HCT116 (cell line): ENCODE measurements at regions not wholly inside any gene's neighbourhood (a gene's known extent, or its start where the extent isn't known, plus 50 kb on each side); places are given as distances from the start of the nearest gene placed in this dataset.

ENCODE experiments used
- ATAC-seq: fragments of 200-7000 bp; cut with Tn5 transposase; 2 replicates; pipeline ENCODE4 v1.9.1; 2020; ENCODE audit warnings: mild to moderate bottlenecking, moderate library complexity
- BruUV-seq: library from RNA; stranded (reverse); fragments of 400-500 nt; replicated peaks from 2 replicates; lab custom pipeline; 2021; lab: Mats Ljungman, UMichigan
- CTCF ChIA-PET: fragments of 300-600 bp; sonication (Branson Sonifier 250); formaldehyde crosslinking; loops from one replicate; lab custom pipeline; 2021; ENCODE audit warnings: antibody characterized with exemption; lab: Charles Lee
- POLR2A ChIA-PET: fragments of 300-600, 350-600 bp; sonication (Branson Sonifier 250); formaldehyde crosslinking; loops from one replicate; lab custom pipeline; 2021; ENCODE audit warnings: antibody characterized with exemption; lab: Charles Lee
- RAD21 ChIA-PET, 2 experiments: fragments of 300-600 bp; sonication (Branson Sonifier 250); formaldehyde crosslinking; loops; one replicate each; lab custom pipeline; 2023; ENCODE audit warnings: low total read pairs in 2 of 2; ENCODE audit not compliant: uncharacterized antibody in 2 of 2, unreplicated experiment in 2 of 2, low non-redundant PET in 1 of 2; lab: Charles Lee
- DNase-seq: peaks from one replicate; pipeline ENCODE4 v3.0.0-alpha.2; 2010; ENCODE audit warnings: low read depth, low spot score
- H2AFZ ChIP-seq: fragments of 200-600 bp; shearing (Covaris generic), sonication (generic); 2 replicates; pipeline ENCODE4 v1.6.1; 2017; ENCODE audit warnings: low read depth, mixed run types, mixed read lengths, antibody characterized with exemption, low read length; ENCODE audit not compliant: poor library complexity, severe bottlenecking
- H3K27ac ChIP-seq: 2 replicates; pipeline ENCODE4 v1.5.1; 2012; ENCODE audit warnings: low read depth, low read length
- H3K27me3 ChIP-seq: fragments of 200-600 bp; sonication (generic); 2 replicates; pipeline ENCODE4 v1.6.1; 2016; ENCODE audit warnings: mixed run types, low read length, mixed read lengths; ENCODE audit not compliant: insufficient read depth
- H3K36me3 ChIP-seq, 2 experiments: fragments of 200-500 bp in 1 of 2; fragments of 200-600 bp in 1 of 2; sonication (Bioruptor generic) in 1 of 2; sonication (generic) in 1 of 2; 2 replicates each; pipeline versions ENCODE4 v1.5.1 to v1.6.1; 2014 to 2016; ENCODE audit warnings: low read length in 2 of 2, inconsistent platforms in 1 of 2, mixed read lengths in 1 of 2, mixed run types in 1 of 2; ENCODE audit not compliant: insufficient read depth in 2 of 2, control insufficient read depth in 1 of 2
- H3K4me1 ChIP-seq, 2 experiments: fragments of 200-600 bp in 1 of 2; sonication (generic) in 1 of 2; 2 replicates each; pipeline versions ENCODE4 v1.5.1 to v1.6.1; 2012 to 2017; ENCODE audit warnings: low read length in 2 of 2, inconsistent platforms in 1 of 2, mild to moderate bottlenecking in 1 of 2, mixed read lengths in 1 of 2, mixed run types in 1 of 2, moderate library complexity in 1 of 2; ENCODE audit not compliant: insufficient read depth in 2 of 2, control insufficient read depth in 1 of 2
- H3K4me2 ChIP-seq: fragments of 200-600 bp; sonication (generic); 2 replicates; pipeline ENCODE4 v1.6.1; 2017; ENCODE audit warnings: mixed run types, low read length, mixed read lengths
- H3K4me3 ChIP-seq, 2 experiments: fragments of 200-600 bp in 1 of 2; sonication (generic) in 1 of 2; replicated peaks in 1 of 2; 2 replicates each; pipeline ENCODE4 v1.5.1; 2011 to 2016; ENCODE audit warnings: low read length in 2 of 2, control low read depth in 1 of 2, low read depth in 1 of 2, mild to moderate bottlenecking in 1 of 2, mixed read lengths in 1 of 2, mixed run types in 1 of 2
- H3K79me2 ChIP-seq: fragments of 200-600 bp; sonication (generic); 2 replicates; pipeline ENCODE4 v1.6.1; 2017; ENCODE audit warnings: mild to moderate bottlenecking, mixed run types, low read length, moderate library complexity, mixed read lengths; ENCODE audit not compliant: insufficient read depth
- H3K9ac ChIP-seq: fragments of 200-600 bp; sonication (generic); 2 replicates; pipeline ENCODE4 v1.6.1; 2016; ENCODE audit warnings: low read length, mixed read lengths
- H3K9me2 ChIP-seq: fragments of 200-600 bp; sonication (generic), shearing (Covaris generic); 2 replicates; pipeline ENCODE4 v1.6.1; 2017; ENCODE audit warnings: mixed run types, mild to moderate bottlenecking, moderate library complexity; ENCODE audit not compliant: insufficient read depth
- H3K9me3 ChIP-seq, 2 experiments: fragments of 200-500 bp in 1 of 2; fragments of 200-600 bp in 1 of 2; sonication (Bioruptor generic) in 1 of 2; sonication (generic) in 1 of 2; 2 replicates each; pipeline ENCODE4 v1.6.1; 2014 to 2017; ENCODE audit warnings: low read length in 2 of 2, mixed read lengths in 2 of 2, inconsistent platforms in 1 of 2, low read depth in 1 of 2, mild to moderate bottlenecking in 1 of 2, mixed run types in 1 of 2, moderate library complexity in 1 of 2; ENCODE audit not compliant: control insufficient read depth in 1 of 2, insufficient read depth in 1 of 2
- H4K20me1 ChIP-seq: fragments of 200-600 bp; sonication (generic), shearing (Covaris generic); 2 replicates; pipeline ENCODE4 v1.6.1; 2017; ENCODE audit warnings: mixed run types, mild to moderate bottlenecking, moderate library complexity; ENCODE audit not compliant: insufficient read depth
- CBX3 ChIP-seq: IDR thresholded peaks from 2 replicates; pipeline ENCODE4 v1.6.1; 2012; ENCODE audit warnings: low read depth
- CEBPB ChIP-seq: IDR thresholded peaks from 2 replicates; pipeline ENCODE4 v1.6.1; 2012; ENCODE audit warnings: low read depth
- CTCF ChIP-seq, 3 experiments: fragments of 200-600 bp in 1 of 3; sonication (generic) in 1 of 3; IDR thresholded peaks in 2 of 3; conservative IDR thresholded peaks in 1 of 3; 2 replicates each; pipeline ENCODE4 v1.5.1; 2012 to 2017; ENCODE audit warnings: low read depth in 2 of 3, low read length in 2 of 3, antibody characterized with exemption in 1 of 3, borderline replicate concordance in 1 of 3, control low read depth in 1 of 3, mild to moderate bottlenecking in 1 of 3, mixed read lengths in 1 of 3, mixed run types in 1 of 3, moderate library complexity in 1 of 3; ENCODE audit not compliant: insufficient read depth in 1 of 3
- EGR1 ChIP-seq: IDR thresholded peaks from 2 replicates; pipeline ENCODE4 v1.6.1; 2012; ENCODE audit warnings: low read depth
- ELF1 ChIP-seq: IDR thresholded peaks from 2 replicates; pipeline ENCODE4 v1.6.1; 2012; ENCODE audit warnings: low read depth, borderline replicate concordance
- EZH2 ChIP-seq: fragments of 200-600 bp; sonication (generic); IDR thresholded peaks from 2 replicates; pipeline ENCODE4 v1.6.1; 2017; ENCODE audit warnings: antibody characterized with exemption, mixed run types
- EZH2phosphoT487 ChIP-seq: fragments of 200-600 bp; IDR thresholded peaks from 2 replicates; pipeline ENCODE4 v1.6.1; 2018; ENCODE audit warnings: antibody characterized with exemption, borderline replicate concordance
- JUND ChIP-seq: IDR thresholded peaks from 2 replicates; pipeline ENCODE4 v1.6.1; 2012
- MAX ChIP-seq: IDR thresholded peaks from 2 replicates; pipeline ENCODE4 v1.6.1; 2012
- POLR2AphosphoS5 ChIP-seq: IDR thresholded peaks from 2 replicates; pipeline ENCODE4 v1.6.1; 2011; ENCODE audit warnings: mild to moderate bottlenecking, low read depth, low read length, moderate library complexity
- RAD21 ChIP-seq: IDR thresholded peaks from 2 replicates; pipeline ENCODE4 v1.6.1; 2012; ENCODE audit warnings: low read depth, mild to moderate bottlenecking
- SIN3A ChIP-seq: IDR thresholded peaks from 2 replicates; pipeline ENCODE4 v1.6.1; 2012; ENCODE audit warnings: low read depth
- SP1 ChIP-seq: IDR thresholded peaks from 2 replicates; pipeline ENCODE4 v1.6.1; 2012; ENCODE audit warnings: low read depth
- YY1 ChIP-seq: IDR thresholded peaks from 2 replicates; pipeline ENCODE4 v1.6.1; 2011; ENCODE audit warnings: low read length, low read depth, moderate library complexity, mild to moderate bottlenecking; ENCODE audit not compliant: insufficient replicate concordance; ENCODE audit errors: extremely low read depth
- ZFX ChIP-seq: fragments of 450-650 bp; IDR thresholded peaks from 2 replicates; pipeline ENCODE4 v1.6.1; 2017
- intact Hi-C: fragments of 100-400 bp; cut with micrococcal nuclease; formaldehyde crosslinking; loops from 2 replicates; pipeline ENCODE4 v1.10.0; 2022
- TF ChIP-seq, protein P1 (sequence below): IDR thresholded peaks from 2 replicates; pipeline ENCODE4 v1.6.1; 2012; ENCODE audit warnings: low read depth
- TF ChIP-seq, protein P2 (sequence below): IDR thresholded peaks from 2 replicates; pipeline ENCODE4 v1.6.1; 2012
- TF ChIP-seq, protein P3 (sequence below): IDR thresholded peaks from 2 replicates; pipeline ENCODE4 v1.6.1; 2011; ENCODE audit warnings: mild to moderate bottlenecking, low read length, moderate library complexity; ENCODE audit not compliant: insufficient replicate concordance; ENCODE audit errors: extremely low read depth

DNA sequence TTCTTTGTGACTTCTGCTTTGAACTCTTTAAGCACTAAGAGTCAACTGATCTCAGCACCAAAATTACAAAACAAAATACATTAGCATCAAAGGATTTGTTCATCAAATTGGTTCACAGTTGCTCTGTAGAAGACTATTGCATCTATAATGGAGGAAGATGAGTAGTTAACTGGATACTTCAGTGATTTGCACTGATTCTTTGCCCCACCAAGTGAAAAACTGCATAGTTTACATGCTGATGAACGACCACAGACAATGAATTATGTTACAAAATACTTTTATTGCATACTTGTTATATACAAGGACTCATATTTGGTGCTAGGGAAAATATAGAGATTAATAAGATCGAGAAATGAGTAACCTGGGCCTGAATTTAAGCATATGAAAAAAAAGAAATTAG, 107.2 kb downstream of the SCG2 start:
- ChIA-PET POLR2A (no interaction called here), RAD21 (no interaction called here), CTCF (no interaction called here)
- BruUV-seq, result no TSS peak
- Histone ChIP-seq H3K4me3 (no peak overlapping the region), H3K4me2 (no peak overlapping the region), H3K4me1 (no peaks in the 10 kb centered on the region), H3K79me2 (no peaks in the 10 kb centered on the region), H4K20me1 (no peaks in the 10 kb centered on the region), H3K9me3 (no peaks in the 10 kb centered on the region), H3K9me2 (no peaks in the 10 kb centered on the region), H3K27me3 (no peaks in the 10 kb centered on the region), H3K36me3 (no peaks in the 10 kb centered on the region), H2AFZ (no peak overlapping the region), H3K9ac (no peak overlapping the region), H3K27ac (no peak overlapping the region)
- TF ChIP-seq SP1 (no peak), SIN3A (no peak), CEBPB (no peak), EZH2phosphoT487 (no peak), ZFX (no peak), YY1 (no peak), CTCF (IDR thresholded peaks at IDR 0.05 in 2 of 3, conservative IDR thresholded peaks at IDR 0.05 in 1 of 3; ENCODE audit: borderline replicate concordance in 1 of 3, insufficient read depth in 1 of 3, low read depth in 2 of 3, low read length in 2 of 3) (no peak), RAD21 (no peak), ELF1 (no peak), CBX3 (no peak), EZH2 (no peak), JUND (no peak), MAX (no peak), POLR2AphosphoS5 (no peak), EGR1 (no peak)
- TF ChIP-seq, protein P1, sequence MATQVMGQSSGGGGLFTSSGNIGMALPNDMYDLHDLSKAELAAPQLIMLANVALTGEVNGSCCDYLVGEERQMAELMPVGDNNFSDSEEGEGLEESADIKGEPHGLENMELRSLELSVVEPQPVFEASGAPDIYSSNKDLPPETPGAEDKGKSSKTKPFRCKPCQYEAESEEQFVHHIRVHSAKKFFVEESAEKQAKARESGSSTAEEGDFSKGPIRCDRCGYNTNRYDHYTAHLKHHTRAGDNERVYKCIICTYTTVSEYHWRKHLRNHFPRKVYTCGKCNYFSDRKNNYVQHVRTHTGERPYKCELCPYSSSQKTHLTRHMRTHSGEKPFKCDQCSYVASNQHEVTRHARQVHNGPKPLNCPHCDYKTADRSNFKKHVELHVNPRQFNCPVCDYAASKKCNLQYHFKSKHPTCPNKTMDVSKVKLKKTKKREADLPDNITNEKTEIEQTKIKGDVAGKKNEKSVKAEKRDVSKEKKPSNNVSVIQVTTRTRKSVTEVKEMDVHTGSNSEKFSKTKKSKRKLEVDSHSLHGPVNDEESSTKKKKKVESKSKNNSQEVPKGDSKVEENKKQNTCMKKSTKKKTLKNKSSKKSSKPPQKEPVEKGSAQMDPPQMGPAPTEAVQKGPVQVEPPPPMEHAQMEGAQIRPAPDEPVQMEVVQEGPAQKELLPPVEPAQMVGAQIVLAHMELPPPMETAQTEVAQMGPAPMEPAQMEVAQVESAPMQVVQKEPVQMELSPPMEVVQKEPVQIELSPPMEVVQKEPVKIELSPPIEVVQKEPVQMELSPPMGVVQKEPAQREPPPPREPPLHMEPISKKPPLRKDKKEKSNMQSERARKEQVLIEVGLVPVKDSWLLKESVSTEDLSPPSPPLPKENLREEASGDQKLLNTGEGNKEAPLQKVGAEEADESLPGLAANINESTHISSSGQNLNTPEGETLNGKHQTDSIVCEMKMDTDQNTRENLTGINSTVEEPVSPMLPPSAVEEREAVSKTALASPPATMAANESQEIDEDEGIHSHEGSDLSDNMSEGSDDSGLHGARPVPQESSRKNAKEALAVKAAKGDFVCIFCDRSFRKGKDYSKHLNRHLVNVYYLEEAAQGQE, result no peak
- TF ChIP-seq, protein P2, sequence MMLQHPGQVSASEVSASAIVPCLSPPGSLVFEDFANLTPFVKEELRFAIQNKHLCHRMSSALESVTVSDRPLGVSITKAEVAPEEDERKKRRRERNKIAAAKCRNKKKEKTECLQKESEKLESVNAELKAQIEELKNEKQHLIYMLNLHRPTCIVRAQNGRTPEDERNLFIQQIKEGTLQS, result no peak
- TF ChIP-seq, protein P3, sequence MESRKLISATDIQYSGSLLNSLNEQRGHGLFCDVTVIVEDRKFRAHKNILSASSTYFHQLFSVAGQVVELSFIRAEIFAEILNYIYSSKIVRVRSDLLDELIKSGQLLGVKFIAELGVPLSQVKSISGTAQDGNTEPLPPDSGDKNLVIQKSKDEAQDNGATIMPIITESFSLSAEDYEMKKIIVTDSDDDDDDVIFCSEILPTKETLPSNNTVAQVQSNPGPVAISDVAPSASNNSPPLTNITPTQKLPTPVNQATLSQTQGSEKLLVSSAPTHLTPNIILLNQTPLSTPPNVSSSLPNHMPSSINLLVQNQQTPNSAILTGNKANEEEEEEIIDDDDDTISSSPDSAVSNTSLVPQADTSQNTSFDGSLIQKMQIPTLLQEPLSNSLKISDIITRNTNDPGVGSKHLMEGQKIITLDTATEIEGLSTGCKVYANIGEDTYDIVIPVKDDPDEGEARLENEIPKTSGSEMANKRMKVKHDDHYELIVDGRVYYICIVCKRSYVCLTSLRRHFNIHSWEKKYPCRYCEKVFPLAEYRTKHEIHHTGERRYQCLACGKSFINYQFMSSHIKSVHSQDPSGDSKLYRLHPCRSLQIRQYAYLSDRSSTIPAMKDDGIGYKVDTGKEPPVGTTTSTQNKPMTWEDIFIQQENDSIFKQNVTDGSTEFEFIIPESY, result no peak
- DNase-seq, result no peak
- intact Hi-C loops, result no loop called here
- no peak for ATAC-seq
